Effector CD8-positive, alpha-beta T cell (primary cell): ENCODE measurements at regions not wholly inside any gene's neighbourhood (a gene's known extent, or its start where the extent isn't known, plus 50 kb on each side); places are given as distances from the start of the nearest gene placed in this dataset.

ENCODE experiments used
- DNase-seq: peaks from one replicate; lab custom pipeline; 2025; lab: John Stamatoyannopoulos, UW

- no peak for DNase-seq
These were observed 345.8 kb downstream of the RPS29 start for GRCh38 chr14:49240383-49240782.

DNA sequence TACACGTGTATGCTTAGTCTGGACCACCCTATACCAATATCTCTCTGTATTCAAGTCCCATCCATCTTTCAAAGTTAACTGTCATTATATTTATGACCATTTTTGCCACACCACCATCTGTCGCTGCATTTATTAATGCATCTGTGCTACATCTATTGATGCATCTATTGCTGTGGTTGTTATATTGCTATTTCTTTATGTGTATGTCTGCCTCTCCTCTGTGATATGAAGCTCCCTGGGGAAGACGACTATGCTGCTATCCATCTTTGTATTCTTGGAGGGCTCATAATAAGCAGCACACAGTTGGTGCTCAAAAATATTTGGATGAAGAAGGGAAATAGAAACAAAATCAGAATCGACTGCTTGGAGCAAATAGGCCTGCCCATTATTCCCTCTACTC lies 357.6 kb downstream of the RPS29 start:
- no peak for DNase-seq

DNA sequence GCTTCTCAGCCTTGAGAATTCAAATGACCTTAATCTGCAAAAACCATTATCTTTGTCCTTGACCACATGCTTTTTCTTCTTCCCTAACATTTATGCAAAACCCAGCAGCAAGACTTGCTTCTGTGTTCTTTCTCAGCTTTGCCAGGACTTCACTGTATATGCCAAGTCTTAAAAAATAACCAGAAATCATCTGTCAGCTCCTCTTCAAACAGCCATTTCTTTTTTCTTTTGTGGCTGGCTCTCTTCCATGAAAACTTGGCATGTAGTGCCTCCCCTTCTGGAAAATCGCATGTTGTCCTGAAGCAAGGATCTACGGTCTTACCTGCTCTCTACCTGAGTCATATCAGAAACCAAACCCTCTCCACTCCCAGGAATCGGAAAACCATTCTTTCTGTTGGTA lies 364.9 kb downstream of the RPS29 start:
- DNase-seq, result no peak

DNA sequence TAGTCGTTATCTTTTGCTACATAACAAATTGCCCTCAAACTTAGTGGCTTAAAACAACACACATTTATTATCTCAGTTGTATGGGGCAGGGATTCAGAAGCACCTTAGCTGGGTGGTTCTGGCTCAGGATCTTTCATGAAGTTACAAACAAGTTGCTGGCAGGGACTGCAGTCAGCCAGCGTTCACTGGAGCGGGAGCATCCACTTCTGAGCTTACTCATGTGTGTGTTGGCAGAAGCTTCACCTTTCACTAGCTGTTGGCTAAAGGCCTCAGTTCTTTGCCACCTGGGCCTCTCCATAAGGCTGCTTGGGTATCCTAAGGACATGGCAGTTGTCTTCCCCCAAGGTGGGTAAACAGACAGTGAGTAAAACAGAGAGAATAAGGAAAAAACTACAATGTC lies 365.7 kb downstream of the RPS29 start:
- DNase-seq, result no peak

DNA sequence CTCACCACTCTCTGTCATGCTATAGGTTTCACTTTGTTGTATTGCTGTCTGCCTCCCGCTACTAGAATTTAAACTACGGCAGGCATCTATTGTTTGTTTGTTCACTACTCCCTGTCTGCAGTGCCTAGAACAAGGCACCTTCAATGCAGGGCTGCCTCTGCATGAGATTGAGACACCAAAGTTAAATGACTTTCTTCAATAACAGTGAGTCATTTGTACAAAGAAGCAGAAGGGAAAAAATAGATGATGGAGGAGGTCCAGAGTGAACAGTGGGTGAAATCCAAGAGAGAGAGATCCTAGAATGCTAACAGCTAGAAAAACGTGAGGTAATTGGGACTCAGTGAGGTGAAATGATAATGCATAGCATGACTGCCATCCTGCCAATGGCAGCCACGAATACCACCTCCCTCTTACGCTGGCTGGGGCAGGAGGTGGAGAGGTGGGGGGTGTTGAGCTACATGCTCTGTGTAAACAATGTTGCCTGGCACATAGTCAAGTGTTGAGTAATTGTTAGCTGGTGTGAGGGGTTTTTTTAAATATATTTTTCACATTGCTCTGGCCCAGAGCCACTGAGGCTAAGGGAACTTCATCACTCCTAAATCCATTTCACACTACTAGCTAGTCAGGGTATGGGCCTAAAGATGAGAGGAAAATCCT lies 367.6 kb downstream of the RPS29 start:
- DNase-seq, result no peak

DNA sequence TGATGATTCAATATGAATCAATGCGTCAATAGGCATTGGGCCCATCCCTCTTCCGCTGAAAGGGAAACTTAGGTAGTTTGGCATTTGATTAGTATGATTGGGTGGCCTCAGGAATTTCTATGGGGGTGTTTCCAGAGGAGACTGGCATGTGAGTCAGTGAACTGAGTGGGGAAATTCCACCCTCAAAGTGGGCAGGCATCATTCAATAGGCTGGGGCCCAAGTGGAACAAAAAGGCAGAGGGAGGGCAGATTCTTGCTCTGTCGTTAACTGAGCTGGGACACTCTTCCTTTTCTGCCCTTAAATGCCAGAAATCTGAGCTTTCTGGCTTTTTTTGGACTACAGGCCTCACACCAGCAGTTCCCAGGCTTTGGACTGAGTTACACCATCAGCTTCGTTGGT lies 373.5 kb downstream of the RPS29 start:
- DNase-seq, result no peak

- DNase-seq, result no peak
These were observed 376.8 kb downstream of the RPS29 start for GRCh38 chr14:49209416-49209815.

DNA sequence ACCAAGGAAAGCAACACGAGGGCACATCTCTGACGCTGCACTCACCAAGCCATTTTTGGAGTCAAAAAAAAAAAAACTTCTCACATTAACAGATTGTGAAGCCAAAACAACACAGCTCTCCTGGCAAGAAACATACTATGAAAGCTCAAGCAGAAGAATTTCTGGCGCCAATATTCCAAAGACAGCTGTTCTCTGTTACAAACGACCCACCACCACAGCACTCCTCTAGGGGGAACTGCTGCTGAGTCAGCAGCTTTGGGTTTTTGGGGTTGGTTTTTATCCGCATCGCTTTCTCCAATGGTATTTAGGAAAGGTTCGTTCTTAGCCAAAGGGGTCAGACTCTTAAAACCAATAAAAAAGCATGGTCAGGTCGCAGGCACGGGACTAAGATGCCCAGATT lies 379.4 kb downstream of the RPS29 start:
- DNase-seq, result no peak

GRCh38 chr14:49203676-49204075 lies 382.5 kb downstream of the RPS29 start:
- DNase-seq, result no peak

GRCh38 chr14:49199159-49199558 lies 387.0 kb downstream of the RPS29 start:
- DNase-seq, result no peak

DNA sequence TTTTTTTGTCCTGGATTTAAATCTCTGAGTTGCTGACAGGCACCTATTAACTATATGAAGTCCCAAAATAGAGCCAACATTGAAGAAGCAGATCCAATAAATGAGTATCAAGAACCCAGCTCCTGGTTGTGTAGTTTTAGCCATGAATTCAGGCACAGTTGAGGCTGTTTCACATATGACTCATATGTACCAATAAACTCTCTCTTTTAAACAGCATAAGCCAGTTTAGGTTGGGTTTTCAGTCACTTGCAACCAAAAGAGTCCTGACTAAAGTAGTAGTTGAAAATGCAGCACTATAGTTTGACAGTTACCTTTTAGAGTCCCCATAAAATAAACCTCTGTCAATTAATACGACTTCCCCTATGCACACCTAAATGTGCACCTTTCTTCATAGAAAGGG lies 389.9 kb downstream of the RPS29 start:
- no peak for DNase-seq

- DNase-seq, result no peak
These were observed 392.1 kb downstream of the RPS29 start for GRCh38 chr14:49194067-49194466.

- no peak for DNase-seq
These were observed 392.7 kb downstream of the RPS29 start for GRCh38 chr14:49193332-49194065.

GRCh38 chr14:49191380-49191779 lies 394.8 kb downstream of the RPS29 start:
- DNase-seq, result no peak

DNA sequence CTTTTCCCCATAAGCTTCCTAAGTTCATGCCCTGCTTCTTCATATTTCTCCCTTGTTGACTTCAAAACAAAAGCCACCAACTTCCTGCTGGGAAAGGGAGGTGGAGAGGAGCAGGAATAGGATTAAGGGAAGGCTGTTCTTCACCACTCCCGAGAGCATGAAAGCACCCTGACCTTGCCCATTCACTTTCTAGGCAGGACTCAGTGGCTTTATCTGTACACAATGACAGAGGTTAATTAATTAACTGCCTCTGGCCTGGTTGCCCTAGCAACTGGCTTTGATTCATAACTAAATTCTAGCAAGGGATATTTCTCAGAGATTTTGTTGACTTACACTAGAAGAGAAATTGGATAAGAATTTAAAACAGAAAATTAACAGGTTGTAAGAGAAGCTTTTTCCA lies 396.8 kb downstream of the RPS29 start:
- no peak for DNase-seq

- no peak for DNase-seq
These were observed 398.4 kb downstream of the RPS29 start for GRCh38 chr14:49187799-49188198.

DNA sequence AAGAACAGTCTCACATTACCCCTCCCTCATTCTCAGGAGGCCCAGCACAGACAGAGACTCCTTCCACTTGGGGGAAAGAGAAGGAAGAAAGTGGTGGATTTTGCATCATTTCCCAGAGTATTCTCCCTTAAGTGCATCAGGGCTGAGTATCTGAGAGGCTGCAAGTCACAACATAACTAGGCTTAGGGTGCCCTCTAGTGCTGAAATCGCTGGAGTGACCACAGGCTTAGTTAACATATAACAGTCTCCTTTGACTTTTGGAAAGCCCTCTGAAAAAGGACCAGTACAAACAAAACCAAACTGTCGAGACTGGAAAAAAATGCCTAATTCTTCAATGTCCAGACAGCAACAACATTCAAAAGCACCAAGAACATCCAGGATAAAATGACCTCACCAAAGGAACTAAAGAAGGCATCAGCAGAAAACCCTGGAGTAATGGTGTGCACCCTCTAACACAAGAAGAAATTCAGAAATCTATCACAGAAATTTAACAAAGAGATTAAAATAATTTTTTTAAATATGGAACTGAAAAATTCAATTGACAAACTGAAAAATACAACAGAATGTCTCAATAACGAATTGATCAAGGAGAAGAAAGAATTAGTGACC lies 412.3 kb downstream of the RPS29 start:
- DNase-seq, result no peak

DNA sequence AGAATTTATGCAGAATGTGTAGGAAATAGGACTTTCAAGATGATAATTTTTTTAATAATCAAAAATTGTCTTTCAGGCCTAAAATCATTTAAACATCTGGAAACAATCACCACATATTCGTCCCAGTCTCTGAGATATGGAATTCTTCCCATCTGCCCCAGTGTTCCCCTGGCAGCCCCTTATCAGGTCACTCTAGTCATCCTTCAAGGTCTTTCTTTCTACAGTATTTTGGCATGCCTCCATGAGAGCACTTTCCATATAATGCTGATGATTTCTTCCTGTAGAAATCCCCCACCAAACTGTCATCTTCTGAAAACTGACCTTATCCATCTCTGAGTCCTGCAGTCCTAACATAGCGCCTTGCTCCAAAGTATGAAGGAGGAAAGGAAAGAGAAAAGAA lies 422.1 kb downstream of the RPS29 start:
- DNase-seq, result no peak

DNA sequence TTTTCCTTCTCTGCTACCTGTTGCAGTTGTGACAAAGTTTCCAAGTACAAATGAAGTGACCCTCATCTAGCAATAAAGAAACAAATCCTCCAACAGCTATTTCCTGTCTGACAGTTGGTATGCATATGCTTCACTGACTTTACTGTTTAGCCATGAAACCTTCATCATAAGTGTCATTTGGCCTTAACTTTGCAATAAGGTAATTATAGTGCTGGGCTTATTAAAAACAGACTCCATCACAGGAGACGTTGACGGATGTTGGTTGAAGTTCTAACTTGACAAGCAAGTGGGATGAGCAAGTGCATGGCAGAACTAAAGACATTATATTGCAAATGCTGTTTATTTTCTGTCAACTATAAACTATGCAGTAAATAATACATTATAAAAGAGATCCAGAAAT lies 425.2 kb downstream of the RPS29 start:
- no peak for DNase-seq

- no peak for DNase-seq
These were observed 427.1 kb downstream of the RPS29 start for GRCh38 chr14:49159081-49159480.

GRCh38 chr14:49139593-49139992 lies 446.6 kb downstream of the RPS29 start:
- DNase-seq, result no peak

DNA sequence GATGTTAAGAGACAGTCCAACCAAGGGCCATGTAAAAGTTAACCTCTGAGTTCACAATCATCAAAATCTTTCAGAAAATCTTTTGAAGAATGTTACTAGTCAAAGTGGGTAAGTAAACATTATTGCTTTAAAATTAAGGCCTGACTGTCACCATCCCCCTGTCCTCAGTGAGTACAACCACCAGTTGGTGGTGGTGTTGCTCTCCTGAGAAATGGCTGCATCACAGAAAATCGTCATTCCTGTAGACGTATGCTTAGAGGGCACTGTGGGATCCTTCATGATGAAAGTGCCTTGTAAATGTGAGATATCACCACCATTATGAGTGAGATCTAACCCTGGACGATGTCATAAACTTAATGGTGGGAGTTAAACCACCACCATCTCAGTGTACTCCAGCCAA lies 451.2 kb downstream of the RPS29 start:
- no peak for DNase-seq

- no peak for DNase-seq
These were observed 464.9 kb downstream of the RPS29 start for GRCh38 chr14:49121246-49121645.
